HCT116 (cell line): ENCODE measurements at regions not wholly inside any gene's neighbourhood (a gene's known extent, or its start where the extent isn't known, plus 50 kb on each side); places are given as distances from the start of the nearest gene placed in this dataset.

Experiments used
- ATAC-seq: fragments of 200-7000 bp; cut with Tn5 transposase; 2 replicates; pipeline ENCODE4 v1.9.1; 2020; ENCODE audit warnings: mild to moderate bottlenecking, moderate library complexity
- BruUV-seq: library from RNA; stranded (reverse); fragments of 400-500 nt; replicated peaks from 2 replicates; lab custom pipeline; 2021; lab: Mats Ljungman, UMichigan
- CTCF ChIA-PET: fragments of 300-600 bp; sonication (Branson Sonifier 250); formaldehyde crosslinking; loops from one replicate; lab custom pipeline; 2021; ENCODE audit warnings: antibody characterized with exemption; lab: Charles Lee
- POLR2A ChIA-PET: fragments of 300-600, 350-600 bp; sonication (Branson Sonifier 250); formaldehyde crosslinking; loops from one replicate; lab custom pipeline; 2021; ENCODE audit warnings: antibody characterized with exemption; lab: Charles Lee
- RAD21 ChIA-PET, 2 experiments: fragments of 300-600 bp; sonication (Branson Sonifier 250); formaldehyde crosslinking; loops; one replicate each; lab custom pipeline; 2023; ENCODE audit warnings: low total read pairs in 2 of 2; ENCODE audit not compliant: uncharacterized antibody in 2 of 2, unreplicated experiment in 2 of 2, low non-redundant PET in 1 of 2; lab: Charles Lee
- DNase-seq: peaks from one replicate; pipeline ENCODE4 v3.0.0-alpha.2; 2010; ENCODE audit warnings: low read depth, low spot score
- H2AFZ ChIP-seq: fragments of 200-600 bp; shearing (Covaris generic), sonication (generic); 2 replicates; pipeline ENCODE4 v1.6.1; 2017; ENCODE audit warnings: low read depth, mixed run types, mixed read lengths, antibody characterized with exemption, low read length; ENCODE audit not compliant: poor library complexity, severe bottlenecking
- H3K27ac ChIP-seq: 2 replicates; pipeline ENCODE4 v1.5.1; 2012; ENCODE audit warnings: low read depth, low read length
- H3K27me3 ChIP-seq: fragments of 200-600 bp; sonication (generic); 2 replicates; pipeline ENCODE4 v1.6.1; 2016; ENCODE audit warnings: mixed run types, low read length, mixed read lengths; ENCODE audit not compliant: insufficient read depth
- H3K36me3 ChIP-seq, 2 experiments: fragments of 200-500 bp in 1 of 2; fragments of 200-600 bp in 1 of 2; sonication (Bioruptor generic) in 1 of 2; sonication (generic) in 1 of 2; 2 replicates each; pipeline versions ENCODE4 v1.5.1 to v1.6.1; 2014 to 2016; ENCODE audit warnings: low read length in 2 of 2, inconsistent platforms in 1 of 2, mixed read lengths in 1 of 2, mixed run types in 1 of 2; ENCODE audit not compliant: insufficient read depth in 2 of 2, control insufficient read depth in 1 of 2
- H3K4me1 ChIP-seq, 2 experiments: fragments of 200-600 bp in 1 of 2; sonication (generic) in 1 of 2; 2 replicates each; pipeline versions ENCODE4 v1.5.1 to v1.6.1; 2012 to 2017; ENCODE audit warnings: low read length in 2 of 2, inconsistent platforms in 1 of 2, mild to moderate bottlenecking in 1 of 2, mixed read lengths in 1 of 2, mixed run types in 1 of 2, moderate library complexity in 1 of 2; ENCODE audit not compliant: insufficient read depth in 2 of 2, control insufficient read depth in 1 of 2
- H3K4me2 ChIP-seq: fragments of 200-600 bp; sonication (generic); 2 replicates; pipeline ENCODE4 v1.6.1; 2017; ENCODE audit warnings: mixed run types, low read length, mixed read lengths
- H3K4me3 ChIP-seq, 2 experiments: fragments of 200-600 bp in 1 of 2; sonication (generic) in 1 of 2; replicated peaks in 1 of 2; 2 replicates each; pipeline ENCODE4 v1.5.1; 2011 to 2016; ENCODE audit warnings: low read length in 2 of 2, control low read depth in 1 of 2, low read depth in 1 of 2, mild to moderate bottlenecking in 1 of 2, mixed read lengths in 1 of 2, mixed run types in 1 of 2
- H3K79me2 ChIP-seq: fragments of 200-600 bp; sonication (generic); 2 replicates; pipeline ENCODE4 v1.6.1; 2017; ENCODE audit warnings: mild to moderate bottlenecking, mixed run types, low read length, moderate library complexity, mixed read lengths; ENCODE audit not compliant: insufficient read depth
- H3K9ac ChIP-seq: fragments of 200-600 bp; sonication (generic); 2 replicates; pipeline ENCODE4 v1.6.1; 2016; ENCODE audit warnings: low read length, mixed read lengths
- H3K9me2 ChIP-seq: fragments of 200-600 bp; sonication (generic), shearing (Covaris generic); 2 replicates; pipeline ENCODE4 v1.6.1; 2017; ENCODE audit warnings: mixed run types, mild to moderate bottlenecking, moderate library complexity; ENCODE audit not compliant: insufficient read depth
- H3K9me3 ChIP-seq, 2 experiments: fragments of 200-500 bp in 1 of 2; fragments of 200-600 bp in 1 of 2; sonication (Bioruptor generic) in 1 of 2; sonication (generic) in 1 of 2; 2 replicates each; pipeline ENCODE4 v1.6.1; 2014 to 2017; ENCODE audit warnings: low read length in 2 of 2, mixed read lengths in 2 of 2, inconsistent platforms in 1 of 2, low read depth in 1 of 2, mild to moderate bottlenecking in 1 of 2, mixed run types in 1 of 2, moderate library complexity in 1 of 2; ENCODE audit not compliant: control insufficient read depth in 1 of 2, insufficient read depth in 1 of 2
- H4K20me1 ChIP-seq: fragments of 200-600 bp; sonication (generic), shearing (Covaris generic); 2 replicates; pipeline ENCODE4 v1.6.1; 2017; ENCODE audit warnings: mixed run types, mild to moderate bottlenecking, moderate library complexity; ENCODE audit not compliant: insufficient read depth
- CBX3 ChIP-seq: IDR thresholded peaks from 2 replicates; pipeline ENCODE4 v1.6.1; 2012; ENCODE audit warnings: low read depth
- EGR1 ChIP-seq: IDR thresholded peaks from 2 replicates; pipeline ENCODE4 v1.6.1; 2012; ENCODE audit warnings: low read depth
- EZH2 ChIP-seq: fragments of 200-600 bp; sonication (generic); IDR thresholded peaks from 2 replicates; pipeline ENCODE4 v1.6.1; 2017; ENCODE audit warnings: antibody characterized with exemption, mixed run types
- EZH2phosphoT487 ChIP-seq: fragments of 200-600 bp; IDR thresholded peaks from 2 replicates; pipeline ENCODE4 v1.6.1; 2018; ENCODE audit warnings: antibody characterized with exemption, borderline replicate concordance
- FOSL1 ChIP-seq: IDR thresholded peaks from 2 replicates; pipeline ENCODE4 v1.6.1; 2012; ENCODE audit warnings: low read depth
- JUND ChIP-seq: IDR thresholded peaks from 2 replicates; pipeline ENCODE4 v1.6.1; 2012
- POLR2AphosphoS5 ChIP-seq: IDR thresholded peaks from 2 replicates; pipeline ENCODE4 v1.6.1; 2011; ENCODE audit warnings: mild to moderate bottlenecking, low read depth, low read length, moderate library complexity
- SIN3A ChIP-seq: IDR thresholded peaks from 2 replicates; pipeline ENCODE4 v1.6.1; 2012; ENCODE audit warnings: low read depth
- SRF ChIP-seq: IDR thresholded peaks from 2 replicates; pipeline ENCODE4 v1.6.1; 2012; ENCODE audit warnings: low read depth
- YY1 ChIP-seq: IDR thresholded peaks from 2 replicates; pipeline ENCODE4 v1.6.1; 2011; ENCODE audit warnings: low read length, low read depth, moderate library complexity, mild to moderate bottlenecking; ENCODE audit not compliant: insufficient replicate concordance; ENCODE audit errors: extremely low read depth
- ZFX ChIP-seq: fragments of 450-650 bp; IDR thresholded peaks from 2 replicates; pipeline ENCODE4 v1.6.1; 2017
- intact Hi-C: fragments of 100-400 bp; cut with micrococcal nuclease; formaldehyde crosslinking; loops from 2 replicates; pipeline ENCODE4 v1.10.0; 2022
- TF ChIP-seq, protein P1 (sequence below): IDR thresholded peaks from 2 replicates; pipeline ENCODE4 v1.6.1; 2011; ENCODE audit warnings: mild to moderate bottlenecking, low read length, moderate library complexity; ENCODE audit not compliant: insufficient replicate concordance; ENCODE audit errors: extremely low read depth
- TF ChIP-seq, protein P2 (sequence below): IDR thresholded peaks from 2 replicates; pipeline ENCODE4 v1.6.1; 2012

DNA sequence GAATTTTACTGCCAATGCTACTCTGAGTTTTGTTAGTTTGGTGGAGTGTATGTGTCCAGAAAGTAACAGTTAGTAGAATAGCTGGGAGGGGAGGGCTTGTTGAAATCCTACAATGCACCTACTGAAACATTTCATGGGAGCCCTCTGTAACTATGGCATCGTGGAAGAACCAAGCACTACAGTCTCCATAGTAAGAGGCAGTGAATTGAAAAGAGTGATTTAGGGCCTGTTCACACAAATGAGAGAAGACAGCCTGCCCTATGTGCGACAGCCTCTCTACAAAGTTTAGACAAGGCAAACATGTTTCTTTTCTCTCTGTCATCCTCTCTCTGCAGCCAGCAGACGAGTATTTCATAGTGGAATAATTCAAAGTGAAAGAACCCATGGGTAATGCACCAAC is 676.6 kb downstream of the BRINP1 start:
- no peak for DNase-seq
- no peaks in the 10 kb centered on the region for H4K20me1 ChIP-seq
- ChIA-PET RAD21 (no interaction called here), CTCF (no interaction called here), POLR2A (no interaction called here)
- BruUV-seq: no TSS peak
- intact Hi-C loops: no loop called here
- H3K9me2 ChIP-seq: no peaks in the 10 kb centered on the region
- H3K9me3 ChIP-seq: peaks cover 8 to 10% of the 10 kb centered on the region in 2 experiments; a peak in 2 of 4 replicates
- TF ChIP-seq JUND (no peak), EZH2 (no peak), SIN3A (no peak), YY1 (no peak), POLR2AphosphoS5 (no peak), EGR1 (no peak), EZH2phosphoT487 (no peak), CBX3 (no peak), FOSL1 (no peak), SRF (no peak), ZFX (no peak)
- TF ChIP-seq, protein P1, sequence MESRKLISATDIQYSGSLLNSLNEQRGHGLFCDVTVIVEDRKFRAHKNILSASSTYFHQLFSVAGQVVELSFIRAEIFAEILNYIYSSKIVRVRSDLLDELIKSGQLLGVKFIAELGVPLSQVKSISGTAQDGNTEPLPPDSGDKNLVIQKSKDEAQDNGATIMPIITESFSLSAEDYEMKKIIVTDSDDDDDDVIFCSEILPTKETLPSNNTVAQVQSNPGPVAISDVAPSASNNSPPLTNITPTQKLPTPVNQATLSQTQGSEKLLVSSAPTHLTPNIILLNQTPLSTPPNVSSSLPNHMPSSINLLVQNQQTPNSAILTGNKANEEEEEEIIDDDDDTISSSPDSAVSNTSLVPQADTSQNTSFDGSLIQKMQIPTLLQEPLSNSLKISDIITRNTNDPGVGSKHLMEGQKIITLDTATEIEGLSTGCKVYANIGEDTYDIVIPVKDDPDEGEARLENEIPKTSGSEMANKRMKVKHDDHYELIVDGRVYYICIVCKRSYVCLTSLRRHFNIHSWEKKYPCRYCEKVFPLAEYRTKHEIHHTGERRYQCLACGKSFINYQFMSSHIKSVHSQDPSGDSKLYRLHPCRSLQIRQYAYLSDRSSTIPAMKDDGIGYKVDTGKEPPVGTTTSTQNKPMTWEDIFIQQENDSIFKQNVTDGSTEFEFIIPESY: no peak
- TF ChIP-seq, protein P2, sequence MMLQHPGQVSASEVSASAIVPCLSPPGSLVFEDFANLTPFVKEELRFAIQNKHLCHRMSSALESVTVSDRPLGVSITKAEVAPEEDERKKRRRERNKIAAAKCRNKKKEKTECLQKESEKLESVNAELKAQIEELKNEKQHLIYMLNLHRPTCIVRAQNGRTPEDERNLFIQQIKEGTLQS: no peak
- TF ChIP-seq, all 23 proteins: peak for 0
- no peak overlapping the region for H3K4me2 ChIP-seq
- no peak overlapping the region for H3K9ac ChIP-seq
- no peak overlapping the region for H3K4me3 ChIP-seq
- H3K79me2 ChIP-seq: no peaks in the 10 kb centered on the region
- no peak for ATAC-seq
- H3K4me1 ChIP-seq: no peaks in the 10 kb centered on the region
- H3K27ac ChIP-seq: no peak overlapping the region
- H3K27me3 ChIP-seq: no peaks in the 10 kb centered on the region
- H3K36me3 ChIP-seq: no peaks in the 10 kb centered on the region
- H2AFZ ChIP-seq: no peak overlapping the region
